HG02759 (cell line): ENCODE measurements at regions not wholly inside any gene's neighbourhood (a gene's known extent, or its start where the extent isn't known, plus 50 kb on each side); places are given as distances from the start of the nearest gene placed in this dataset.

Experiments
- ATAC-seq: cut with Tn5 transposase; IDR thresholded peaks from one replicate; pipeline ENCODE4 v1.9.1; 2021; ENCODE audit warnings: mild to moderate bottlenecking, moderate library complexity; ENCODE audit not compliant: unreplicated experiment

DNA sequence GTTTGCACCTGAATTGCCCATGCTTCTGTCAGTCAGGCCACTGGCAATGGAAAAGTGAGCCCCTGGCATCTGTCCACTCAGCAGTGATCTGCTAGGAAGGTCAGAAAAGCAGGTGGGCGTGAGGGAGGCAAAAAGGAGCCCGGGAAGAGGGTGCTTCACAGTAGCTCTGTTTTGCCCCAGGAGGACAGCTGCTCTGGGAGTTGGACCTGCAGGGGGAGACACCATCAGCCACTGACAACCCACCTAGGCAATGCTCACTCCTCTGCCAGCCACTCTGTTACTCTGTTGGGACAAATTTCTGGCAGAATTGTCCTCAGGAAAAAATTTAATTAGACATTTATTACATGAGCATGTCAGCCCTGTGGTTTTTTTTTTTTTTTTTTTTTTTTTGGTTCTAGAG lies 146.4 kb downstream of the LRIG2 start:
- ATAC-seq = no peak

DNA sequence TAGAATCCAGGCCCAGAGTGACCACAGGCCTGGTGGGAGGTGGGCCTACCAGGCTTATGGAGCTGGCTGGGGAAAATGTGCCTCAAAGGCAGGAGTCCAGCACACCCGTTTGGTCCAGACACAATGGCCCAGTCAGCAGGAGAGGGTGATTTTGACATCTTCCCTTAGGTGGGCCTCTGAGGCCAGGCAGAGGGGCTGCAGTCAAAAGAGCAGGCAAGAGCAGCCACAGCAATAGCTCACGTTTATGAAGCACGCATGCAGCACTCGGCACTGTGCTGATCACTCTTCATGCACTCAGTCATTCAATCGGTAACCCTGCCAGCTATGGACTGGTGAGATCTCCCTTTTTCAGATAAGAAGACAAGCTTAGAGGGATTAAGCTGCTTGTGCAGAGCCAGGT lies 146.8 kb downstream of the LRIG2 start:
- ATAC-seq = no peak

DNA sequence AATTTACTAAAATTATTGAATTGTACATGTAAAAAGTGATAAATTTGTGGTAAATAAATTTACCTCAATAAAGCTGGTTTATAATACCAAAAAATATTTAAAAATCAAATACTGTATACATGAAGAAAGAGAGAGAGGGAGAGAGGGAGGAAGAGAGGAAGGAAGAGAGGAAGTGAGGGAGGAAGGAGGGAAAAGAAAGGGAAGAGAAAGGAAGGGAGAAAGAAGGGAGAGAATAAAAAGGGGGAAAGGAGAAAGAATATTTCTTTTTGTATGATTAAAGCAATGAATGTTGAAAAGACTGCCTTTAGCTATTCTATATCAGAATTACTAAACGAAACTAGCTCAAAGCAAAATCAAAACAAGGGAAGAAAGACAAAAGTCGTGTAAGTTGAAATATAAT lies 150.0 kb downstream of the LRIG2 start:
- no peak for ATAC-seq

DNA sequence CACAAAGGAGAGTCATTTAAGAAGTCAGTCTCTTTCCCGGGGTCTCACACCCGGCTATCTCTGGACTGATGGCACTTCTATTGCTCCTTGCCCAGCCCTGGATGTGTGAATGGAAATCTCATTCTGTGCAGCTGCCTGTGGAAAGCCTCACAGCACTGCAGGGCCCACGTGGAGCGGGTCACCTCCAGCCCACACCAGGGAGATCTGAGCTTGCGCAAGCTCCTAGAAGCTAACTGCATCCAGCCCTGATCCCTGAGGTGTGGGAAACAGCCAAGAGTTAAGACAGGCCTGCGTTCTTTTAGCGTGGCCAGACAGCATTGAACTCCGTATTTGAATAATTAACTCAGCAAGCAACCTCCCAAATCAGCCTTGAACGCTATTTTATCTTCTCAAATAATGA lies 150.5 kb downstream of the LRIG2 start:
- no peak for ATAC-seq

DNA sequence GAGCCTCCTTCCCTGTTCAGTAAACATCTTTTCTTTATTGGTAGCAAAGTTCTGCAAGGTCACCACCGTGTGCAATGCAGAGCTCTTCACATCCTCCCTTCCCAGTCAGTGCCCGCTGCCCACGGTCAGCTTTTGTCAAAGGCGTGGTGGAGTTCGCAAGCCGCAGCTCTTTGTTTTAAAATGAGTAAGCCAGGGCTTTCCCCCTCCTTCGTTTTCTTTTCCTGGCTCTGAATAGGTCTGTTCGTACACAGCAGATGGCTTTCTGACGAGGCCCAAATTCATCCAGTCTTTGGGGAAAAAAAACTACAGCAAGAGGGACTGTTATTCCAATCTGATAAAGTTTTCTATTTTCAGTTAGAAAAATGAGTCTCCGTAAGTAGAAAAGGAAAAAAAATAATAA lies 153.2 kb downstream of the LRIG2 start:
- no peak for ATAC-seq

DNA sequence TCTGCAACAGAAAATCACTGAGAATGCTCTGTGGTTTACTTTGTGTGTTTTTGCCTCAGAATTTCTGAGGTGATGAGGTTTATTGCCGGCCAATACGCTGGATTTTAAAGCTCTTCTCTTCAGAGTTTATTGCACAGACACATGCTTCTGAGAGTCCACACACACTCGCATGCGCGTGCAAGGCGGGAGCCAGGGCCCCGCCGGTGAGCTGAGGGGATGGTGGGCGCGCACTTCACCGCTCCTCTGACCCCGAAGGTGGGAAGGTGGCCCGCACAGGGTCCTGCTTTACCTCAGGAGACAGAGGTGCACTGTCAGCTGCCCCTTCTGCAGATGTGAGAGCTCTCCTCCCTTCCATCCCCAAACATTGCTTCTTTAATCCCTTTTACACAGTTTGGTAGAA lies 158.4 kb upstream of the MAGI3 start:
- no peak for ATAC-seq

DNA sequence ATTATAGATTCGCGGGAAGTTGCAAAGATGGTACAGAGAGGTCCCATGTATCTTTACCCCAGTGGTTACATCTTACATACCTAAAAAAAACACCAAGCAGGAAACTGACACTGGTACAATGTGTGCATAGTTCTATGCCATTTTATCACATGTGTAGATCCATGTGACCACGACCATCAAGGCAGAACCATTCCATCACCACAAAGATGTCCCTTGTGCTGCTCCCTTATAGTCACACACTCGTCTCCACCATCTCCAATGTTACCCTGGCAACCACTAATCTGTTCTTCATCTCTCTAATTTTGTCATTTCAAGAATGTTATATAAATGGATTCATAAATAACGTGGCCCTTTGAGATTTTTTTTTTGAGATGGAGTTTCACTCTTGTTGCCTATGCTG lies 156.9 kb upstream of the MAGI3 start:
- no peak for ATAC-seq

DNA sequence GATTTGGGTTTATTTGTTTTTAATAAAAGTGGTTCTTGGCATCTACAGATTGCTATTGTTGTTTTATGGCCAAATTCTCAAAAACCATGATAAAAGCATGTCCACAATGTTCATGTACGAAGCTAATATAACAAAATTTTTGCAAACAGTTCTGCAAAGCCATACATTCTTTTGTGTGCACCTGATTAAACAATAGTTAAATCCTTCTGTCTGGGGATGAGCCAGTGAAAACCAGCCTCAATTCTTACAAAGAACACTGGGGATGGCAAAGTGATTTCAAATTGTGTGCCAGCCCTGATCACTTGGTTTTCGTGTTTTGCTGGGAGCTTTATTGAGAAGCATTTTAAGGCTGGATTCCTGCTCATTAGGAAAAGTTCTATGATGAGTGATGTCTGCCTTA lies 149.1 kb upstream of the MAGI3 start:
- no peak for ATAC-seq

DNA sequence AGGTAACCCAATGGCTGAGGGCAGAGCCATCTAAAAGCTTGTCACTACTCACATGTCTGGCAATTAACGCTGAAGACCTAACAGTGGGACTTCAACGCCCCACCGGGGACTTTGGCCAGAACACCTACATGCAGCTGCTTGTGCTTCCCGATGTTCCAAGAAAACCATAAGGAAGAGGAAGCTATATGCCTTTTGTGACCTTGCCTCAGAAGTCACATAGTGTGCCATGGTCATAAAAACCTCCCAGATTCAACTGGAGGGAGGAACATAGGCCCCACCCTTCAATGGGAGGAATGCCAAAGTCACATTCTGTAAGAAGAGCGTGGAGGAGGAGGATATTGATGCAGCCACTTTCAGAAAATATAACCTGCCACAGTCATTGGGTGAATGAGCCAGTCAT lies 147.8 kb upstream of the MAGI3 start:
- ATAC-seq = no peak

DNA sequence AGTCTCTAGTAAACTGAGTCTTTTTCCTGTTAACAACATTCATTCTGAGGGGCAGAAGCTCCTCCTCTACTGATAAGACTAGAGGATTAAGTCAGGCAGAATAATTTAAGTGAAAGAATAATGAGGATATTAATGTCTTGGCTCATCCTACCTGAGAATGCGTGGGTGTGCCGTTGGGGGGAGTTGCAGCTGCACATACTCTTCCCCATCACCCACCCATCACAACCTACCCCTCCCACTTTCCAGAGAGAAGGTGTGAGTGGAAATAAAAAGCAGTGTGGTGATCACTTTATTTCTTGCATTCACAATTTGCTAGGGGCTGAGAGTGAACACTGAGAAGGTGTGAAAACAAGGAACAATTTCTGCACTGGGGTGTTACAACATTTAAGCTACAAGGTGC lies 146.8 kb upstream of the MAGI3 start:
- no peak for ATAC-seq

DNA sequence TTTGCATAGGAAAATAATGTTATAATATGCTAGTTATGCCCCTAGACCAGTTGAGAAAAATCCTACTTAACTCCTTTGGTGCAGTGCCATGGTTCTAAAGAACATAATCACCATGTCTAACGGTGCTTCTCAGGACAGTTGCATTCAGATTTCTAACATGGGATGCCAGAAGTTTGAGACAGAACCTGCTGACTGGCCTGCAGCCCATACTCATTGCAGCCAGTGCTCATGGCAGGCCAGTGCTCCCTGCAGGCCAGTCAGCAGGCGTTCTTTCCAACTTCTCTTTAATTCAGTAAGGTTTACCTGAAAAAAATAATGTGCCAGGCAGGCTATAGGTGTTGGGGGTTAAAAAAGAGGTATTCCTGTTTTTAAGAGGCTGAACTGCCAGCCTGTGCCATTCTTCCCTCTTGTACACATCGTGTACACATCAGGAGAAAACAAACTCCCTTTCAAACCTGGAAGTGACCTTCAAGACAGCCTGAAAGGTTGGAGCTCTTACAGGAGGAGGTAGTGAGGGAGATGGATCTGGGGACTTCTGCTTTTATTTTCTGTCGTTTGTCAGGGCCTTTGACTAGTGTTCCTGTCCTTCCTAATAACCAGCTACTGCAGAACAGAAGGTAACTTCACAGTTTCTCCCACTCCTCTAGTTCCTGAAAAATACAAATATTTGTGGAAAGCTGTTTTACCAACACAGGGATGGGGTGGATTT lies 146.0 kb upstream of the MAGI3 start:
- ATAC-seq = no peak

DNA sequence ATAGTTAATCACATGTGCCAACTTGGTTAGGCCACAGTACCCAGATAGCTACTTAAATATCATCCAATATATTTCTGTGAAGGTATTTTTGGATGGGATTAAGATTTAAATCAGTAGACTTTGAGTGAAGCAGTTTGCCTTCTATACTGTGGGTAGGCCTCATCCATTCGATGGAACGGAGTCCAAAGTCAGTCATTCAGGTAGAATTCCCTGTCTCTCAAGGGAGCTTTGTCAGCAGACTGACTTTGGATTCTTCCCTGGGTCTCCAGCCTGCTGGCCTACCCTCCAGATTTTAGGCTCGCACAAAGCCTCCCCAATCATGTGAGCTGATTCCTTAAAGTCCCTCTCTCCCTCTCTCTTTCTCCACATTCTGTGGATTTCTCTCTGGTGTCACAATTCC lies 145.1 kb upstream of the MAGI3 start:
- no peak for ATAC-seq

DNA sequence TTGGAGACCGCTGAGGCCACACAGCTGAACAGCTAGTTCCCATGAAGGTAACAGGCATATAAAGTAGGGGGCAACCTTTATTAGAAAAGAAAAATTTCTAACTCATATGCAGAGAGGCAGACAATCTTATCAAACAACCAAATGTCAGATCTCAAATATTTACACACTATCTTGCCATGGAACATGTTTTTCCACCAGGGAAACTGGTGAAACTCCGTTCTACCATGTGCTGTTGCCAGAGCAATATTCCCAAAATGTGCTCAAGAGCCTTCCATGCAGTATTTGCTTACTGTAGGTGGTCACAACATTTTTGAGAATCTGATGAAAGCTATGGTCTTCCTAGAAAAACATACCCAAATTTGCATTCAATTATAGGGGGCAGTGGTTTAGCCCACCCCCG lies 143.4 kb upstream of the MAGI3 start:
- no peak for ATAC-seq

DNA sequence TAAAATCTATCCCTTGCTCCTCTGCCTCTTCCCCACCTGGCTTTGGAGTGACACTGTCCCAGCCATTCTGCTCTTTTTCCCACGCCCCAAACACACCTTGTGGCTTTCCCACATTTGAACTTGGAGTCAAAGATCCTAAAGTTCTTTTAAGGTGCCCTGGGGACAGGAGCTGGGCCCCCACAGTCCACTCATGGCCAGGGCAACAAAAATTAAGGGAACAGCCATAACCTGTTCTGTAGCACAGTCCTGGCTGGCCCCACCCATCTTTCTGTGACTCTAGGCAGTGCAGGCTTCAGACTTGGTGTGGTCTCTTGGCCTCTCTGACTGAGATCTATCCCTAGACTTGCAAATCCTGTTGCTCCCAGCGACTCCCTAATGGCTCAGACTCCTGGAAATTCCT lies 143.0 kb upstream of the MAGI3 start:
- ATAC-seq = no peak

DNA sequence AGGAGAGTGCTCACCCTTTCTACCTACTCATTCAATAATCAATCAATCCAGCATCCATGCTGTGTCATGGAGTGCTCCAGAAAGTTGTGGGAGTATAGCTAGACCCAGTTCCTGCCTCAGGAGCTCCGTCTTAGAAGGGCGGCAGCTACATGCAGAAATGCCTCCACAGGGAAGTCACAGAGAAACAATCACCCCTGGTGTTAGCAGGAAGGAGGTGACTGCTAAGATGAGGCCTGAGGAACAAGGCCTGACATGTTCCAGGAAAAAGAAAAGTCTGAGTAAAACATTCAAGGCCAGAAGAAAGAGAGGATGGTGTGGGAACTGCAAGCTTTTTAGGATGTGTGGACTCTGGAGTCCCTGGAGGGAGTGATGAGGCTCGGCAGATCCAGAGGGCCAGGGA lies 142.5 kb upstream of the MAGI3 start:
- no peak for ATAC-seq

DNA sequence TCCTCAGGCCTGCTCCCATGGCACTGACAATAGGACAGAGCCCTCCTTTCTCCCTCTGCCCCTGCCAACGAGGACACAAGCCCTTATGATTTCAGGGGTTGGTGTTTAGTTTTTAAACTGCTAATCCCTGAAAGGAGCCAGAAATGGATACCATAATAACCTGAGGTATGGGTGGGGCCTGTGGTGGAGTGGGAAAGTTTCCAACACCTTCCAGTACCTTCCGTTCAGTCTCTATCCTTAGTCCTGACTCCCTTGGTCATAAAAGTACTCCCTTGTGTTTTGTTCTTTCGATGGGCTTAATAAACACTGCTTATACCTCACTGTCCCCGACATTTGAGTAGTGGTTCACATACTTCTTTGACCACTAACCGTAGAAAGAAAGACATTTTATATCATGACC lies 141.8 kb upstream of the MAGI3 start:
- ATAC-seq = no peak

DNA sequence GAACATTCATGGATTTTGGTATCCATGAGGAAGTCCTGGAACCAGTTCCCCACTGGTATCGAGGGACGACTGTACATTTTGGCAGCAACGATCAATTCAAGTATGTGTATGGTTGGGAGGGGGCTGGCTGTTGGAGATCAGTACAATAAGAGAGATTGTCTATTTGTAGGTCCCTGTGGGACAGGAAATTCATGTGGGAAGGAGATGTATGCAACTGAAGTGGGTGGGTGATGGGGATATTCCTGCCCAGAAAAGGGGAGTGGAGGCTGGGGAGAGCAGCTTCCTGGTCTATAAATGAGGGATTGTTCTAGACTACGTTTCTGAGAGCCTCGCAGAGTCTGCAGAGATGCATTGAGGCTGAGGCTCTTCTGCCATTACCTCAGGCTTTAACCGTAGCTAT lies 140.2 kb upstream of the MAGI3 start:
- ATAC-seq = no peak

DNA sequence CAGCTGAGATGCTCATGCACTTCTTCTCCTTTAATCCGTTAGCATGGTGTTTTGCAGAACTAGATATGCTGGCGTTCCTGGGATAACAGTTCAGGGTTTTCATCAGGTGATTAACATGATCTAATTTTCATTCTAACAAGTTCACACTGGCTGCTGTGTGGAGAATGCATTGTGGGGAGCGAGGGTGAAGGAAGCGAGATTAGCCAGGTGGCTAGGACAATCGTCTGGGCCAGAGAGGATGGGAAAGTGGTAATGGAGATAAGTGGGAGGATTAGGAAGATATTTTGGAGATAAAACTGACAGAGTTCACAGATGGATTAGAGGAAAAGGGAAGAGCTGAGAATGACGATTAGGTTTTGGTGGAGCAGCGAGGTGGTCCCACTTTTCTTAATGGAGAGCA lies 138.1 kb upstream of the MAGI3 start:
- ATAC-seq = no peak

DNA sequence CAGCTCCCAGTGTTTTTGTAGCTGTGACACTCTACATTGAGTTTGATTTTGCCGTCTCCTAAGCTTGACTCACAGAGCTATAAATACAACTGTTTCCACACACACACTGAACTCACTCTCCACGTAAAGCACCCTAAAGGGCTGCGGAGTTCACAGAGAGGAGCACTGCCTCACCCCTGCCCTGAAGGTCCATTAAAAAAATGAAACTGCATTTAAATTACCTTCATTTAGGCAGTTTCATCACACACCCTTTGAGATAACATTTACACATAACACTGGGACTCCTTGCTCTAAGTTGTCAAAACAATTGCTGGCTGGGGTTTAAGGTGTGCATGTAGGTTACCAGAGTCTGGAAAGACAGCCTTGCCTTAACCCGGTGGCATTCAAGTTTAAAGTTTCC lies 137.1 kb upstream of the MAGI3 start:
- no peak for ATAC-seq

DNA sequence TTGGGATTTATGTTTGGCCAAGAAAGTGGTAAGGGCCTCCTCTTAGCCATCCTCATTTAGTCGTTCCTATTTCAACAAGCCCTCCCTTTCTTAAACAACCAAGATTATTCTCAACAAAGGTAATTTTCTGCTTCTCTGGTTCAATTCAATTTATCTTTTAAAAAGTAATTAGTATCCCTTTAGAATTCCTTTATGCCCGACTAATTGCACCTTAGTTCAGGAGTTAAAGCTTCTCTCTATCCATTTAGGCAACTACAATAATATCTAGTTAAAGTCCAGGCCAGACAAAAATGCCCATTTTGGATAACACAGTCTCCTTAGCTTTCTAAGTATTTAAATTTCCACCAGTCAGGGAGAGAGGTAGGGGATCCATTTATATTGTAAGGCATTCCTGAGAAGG lies 136.7 kb upstream of the MAGI3 start:
- no peak for ATAC-seq

DNA sequence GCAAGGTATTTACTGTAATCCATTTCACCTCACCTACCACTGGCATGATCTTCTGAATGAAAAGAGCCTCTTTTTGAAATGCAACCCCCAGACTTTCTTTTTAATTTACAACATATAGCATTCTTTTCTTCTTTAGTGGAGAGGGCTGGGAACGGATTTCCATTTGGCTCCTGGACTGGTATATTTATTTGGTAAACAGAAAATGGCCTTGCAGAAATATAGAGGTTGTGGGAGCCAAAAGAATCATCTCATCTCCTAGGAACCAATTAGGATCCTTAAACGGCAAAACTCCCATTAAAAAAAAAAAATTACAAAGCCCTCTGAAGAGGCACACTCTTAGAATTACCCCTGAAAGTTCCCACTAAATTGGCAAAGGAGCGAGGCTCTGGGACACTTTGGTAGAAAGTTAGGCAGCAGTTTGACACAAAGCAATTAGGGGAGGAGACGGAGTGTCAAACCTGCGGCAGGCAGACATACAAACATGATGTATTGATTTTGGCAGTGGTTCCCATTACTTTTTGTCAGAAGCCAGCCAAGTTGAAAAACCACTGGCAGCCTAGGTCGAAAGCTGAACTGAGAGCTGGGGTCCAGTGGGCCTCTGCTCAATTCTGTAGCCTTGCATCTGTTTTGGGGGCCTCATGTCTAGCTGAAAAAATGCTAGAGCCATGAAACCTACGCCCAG lies 135.1 kb upstream of the MAGI3 start:
- no peak for ATAC-seq

DNA sequence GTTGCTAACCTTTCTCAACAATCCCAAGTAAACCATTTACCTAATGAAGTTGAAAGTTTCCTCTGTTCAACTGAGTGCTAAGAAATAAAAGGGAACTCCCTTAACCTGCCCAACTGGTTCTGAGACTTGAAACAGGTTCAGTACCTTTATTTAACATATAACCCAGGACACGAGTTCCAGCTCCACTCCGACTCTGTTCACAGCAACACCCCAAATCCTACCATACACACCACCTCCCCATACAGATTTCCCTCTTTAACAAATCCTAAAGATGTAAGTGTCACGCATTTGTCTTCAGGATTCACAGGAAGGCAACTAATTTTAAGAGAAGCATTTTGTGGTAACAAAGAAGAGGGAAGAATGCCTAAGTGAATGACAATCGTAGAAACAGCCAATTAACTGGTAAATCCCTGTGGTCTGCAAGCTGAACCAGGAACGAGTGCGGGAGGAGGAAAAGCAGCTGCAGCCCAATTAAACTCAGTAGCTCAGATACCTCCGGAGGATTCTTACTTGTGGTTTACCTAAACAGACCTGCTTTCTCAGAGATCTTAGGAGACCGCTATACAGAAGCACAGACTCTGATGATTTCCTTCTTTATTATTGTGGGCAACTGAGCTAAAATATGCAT lies 134.5 kb upstream of the MAGI3 start:
- ATAC-seq = no peak

DNA sequence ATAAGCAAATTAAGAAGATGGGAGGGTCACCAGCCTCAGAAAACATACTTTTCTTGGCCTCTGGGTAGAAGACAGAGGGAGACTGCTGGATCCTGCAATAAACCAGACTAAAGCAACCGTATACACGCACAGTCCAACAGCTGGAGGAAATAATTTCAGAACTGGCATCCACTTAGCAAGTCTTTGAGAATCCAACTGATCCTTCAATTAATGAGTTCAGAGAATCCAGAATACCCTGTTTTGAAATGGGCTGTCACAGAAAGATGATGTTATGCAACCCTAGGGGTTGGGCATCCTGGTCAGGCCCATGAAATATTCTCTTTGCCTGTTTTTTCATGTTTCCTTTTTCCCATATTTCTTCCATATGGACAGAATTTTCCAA lies 134.0 kb upstream of the MAGI3 start:
- no peak for ATAC-seq
